MM.1S (cell line): ENCODE measurements at regions not wholly inside any gene's neighbourhood (a gene's known extent, or its start where the extent isn't known, plus 50 kb on each side); places are given as distances from the start of the nearest gene placed in this dataset.

ENCODE experiments used
- DNase-seq: peaks from one replicate; pipeline ENCODE4 v3.0.0-alpha.2; 2015
- H2AFZ ChIP-seq: fragments of 300-600 bp; sonication (generic); 2 replicates; pipeline ENCODE4 v1.6.0; 2016; ENCODE audit warnings: antibody characterized with exemption, low read length
- H3F3A ChIP-seq: fragments of 300-600 bp; sonication (generic); 2 replicates; pipeline ENCODE4 v1.6.1; 2016; ENCODE audit warnings: mild to moderate bottlenecking, antibody characterized with exemption, low read length, moderate library complexity, mixed read lengths; ENCODE audit not compliant: insufficient read depth
- H3K27ac ChIP-seq: fragments of 300-600 bp; sonication (generic); 2 replicates; pipeline ENCODE4 v1.5.1; 2016; ENCODE audit warnings: mild to moderate bottlenecking, low read length
- H3K27me3 ChIP-seq: fragments of 300-600 bp; sonication (generic); replicated peaks from 2 replicates; pipeline ENCODE4 v1.6.0; 2016; ENCODE audit warnings: low read length; ENCODE audit not compliant: insufficient read depth
- H3K36me3 ChIP-seq: fragments of 300-600 bp; sonication (generic); replicated peaks from 2 replicates; pipeline ENCODE4 v1.6.1; 2016; ENCODE audit warnings: mild to moderate bottlenecking, low read length, mixed read lengths; ENCODE audit not compliant: insufficient read depth
- H3K4me1 ChIP-seq: fragments of 300-600 bp; sonication (generic); 2 replicates; pipeline ENCODE4 v1.6.1; 2016; ENCODE audit warnings: low read length, mixed read lengths
- H3K4me2 ChIP-seq: fragments of 300-600 bp; sonication (generic); 2 replicates; pipeline ENCODE4 v1.6.0; 2016; ENCODE audit warnings: low read depth, low read length
- H3K4me3 ChIP-seq: fragments of 300-600 bp; sonication (generic); 2 replicates; pipeline ENCODE4 v1.5.1; 2016; ENCODE audit warnings: low read length, mixed read lengths
- H3K79me2 ChIP-seq: fragments of 300-600 bp; sonication (generic); 2 replicates; pipeline ENCODE4 v1.6.1; 2016; ENCODE audit warnings: mixed run types, low read length, mixed read lengths
- H3K9ac ChIP-seq: fragments of 300-600 bp; sonication (generic); 2 replicates; pipeline ENCODE4 v1.6.1; 2016; ENCODE audit warnings: low read length, mixed read lengths
- H3K9me2 ChIP-seq: fragments of 300-600 bp; sonication (generic); replicated peaks from 2 replicates; pipeline ENCODE4 v1.6.1; 2016; ENCODE audit warnings: mild to moderate bottlenecking, low read length, mixed read lengths; ENCODE audit not compliant: insufficient read depth
- H3K9me3 ChIP-seq: fragments of 300-600 bp; sonication (generic); replicated peaks from 2 replicates; pipeline ENCODE4 v1.6.1; 2016; ENCODE audit warnings: mild to moderate bottlenecking, low read length, mixed read lengths; ENCODE audit not compliant: insufficient read depth
- H4K20me1 ChIP-seq: fragments of 300-600 bp; sonication (generic); 2 replicates; pipeline ENCODE4 v1.6.1; 2016; ENCODE audit warnings: mild to moderate bottlenecking, low read length, moderate library complexity, mixed read lengths; ENCODE audit not compliant: insufficient read depth
- CTCF ChIP-seq: fragments of 300-600 bp; sonication (generic); IDR thresholded peaks from 2 replicates; pipeline ENCODE4 v1.5.1; 2016; ENCODE audit warnings: antibody characterized with exemption, low read length, mixed read lengths
- EZH2 ChIP-seq: fragments of 300-600 bp; sonication (generic); optimal IDR thresholded peaks from 2 replicates; pipeline ENCODE3; 2017; ENCODE audit warnings: low read depth, mild to moderate bottlenecking, antibody characterized with exemption, low read length, mixed read lengths
- EZH2phosphoT487 ChIP-seq: fragments of 300-600 bp; sonication (generic); IDR thresholded peaks from 2 replicates; pipeline ENCODE4 v1.6.1; 2018; ENCODE audit warnings: antibody characterized with exemption, low read length

- no peaks in the 10 kb centered on the region for H3F3A ChIP-seq
- no peaks in the 10 kb centered on the region for H4K20me1 ChIP-seq
- TF ChIP-seq CTCF, result no peak
- no peak for TF ChIP-seq EZH2
- no peak for TF ChIP-seq EZH2phosphoT487
- H3K4me2 ChIP-seq, result no peak overlapping the region
- no peak for DNase-seq
- H3K9ac ChIP-seq, result no peak overlapping the region
- H3K27ac ChIP-seq, result no peak overlapping the region
- no peaks in the 10 kb centered on the region for H3K79me2 ChIP-seq
- no peaks in the 10 kb centered on the region for H3K36me3 ChIP-seq
- peaks cover 7% of the 10 kb centered on the region for H3K4me1 ChIP-seq
- H2AFZ ChIP-seq, result no peak overlapping the region
- no peaks in the 10 kb centered on the region for H3K9me2 ChIP-seq
- H3K9me3 ChIP-seq, result no peaks in the 10 kb centered on the region
- H3K27me3 ChIP-seq, result no peaks in the 10 kb centered on the region
- no peak overlapping the region for H3K4me3 ChIP-seq
Observed at GRCh38 chr5:164357395-164358033, 852.1 kb downstream of the MAT2B start.

- H3K9me2 ChIP-seq, result no peaks in the 10 kb centered on the region
- H4K20me1 ChIP-seq, result no peaks in the 10 kb centered on the region
- H3K9me3 ChIP-seq, result no peaks in the 10 kb centered on the region
- H3K4me1 ChIP-seq, result peaks cover 11% of the 10 kb centered on the region
- H3K27me3 ChIP-seq, result no peaks in the 10 kb centered on the region
- no peaks in the 10 kb centered on the region for H3K36me3 ChIP-seq
- TF ChIP-seq CTCF (no peak), EZH2 (no peak), EZH2phosphoT487 (no peak)
- peak; percentile 10 for DNase-seq
- no peaks in the 10 kb centered on the region for H3F3A ChIP-seq
- H2AFZ ChIP-seq, result 0 out of 2 replicates have a peak overlapping the region, but pooled peaks have one; percentile 0
- no peaks in the 10 kb centered on the region for H3K79me2 ChIP-seq
- no peak overlapping the region for H3K9ac ChIP-seq
- no peak overlapping the region for H3K4me2 ChIP-seq
- no peak overlapping the region for H3K27ac ChIP-seq
- H3K4me3 ChIP-seq, result no peak overlapping the region
Observed at GRCh38 chr5:164358531-164359259, 853.3 kb downstream of the MAT2B start.

- TF ChIP-seq EZH2 (no peak), CTCF (no peak), EZH2phosphoT487 (no peak)
- H3K9me3 ChIP-seq, result no peaks in the 10 kb centered on the region
- no peak overlapping the region for H3K4me2 ChIP-seq
- no peak overlapping the region for H3K27ac ChIP-seq
- H2AFZ ChIP-seq, result 0 out of 2 replicates have a peak overlapping the region, but pooled peaks have one; percentile 0
- no peaks in the 10 kb centered on the region for H3K36me3 ChIP-seq
- H4K20me1 ChIP-seq, result no peaks in the 10 kb centered on the region
- DNase-seq, result no peak
- no peak overlapping the region for H3K9ac ChIP-seq
- H3K27me3 ChIP-seq, result no peaks in the 10 kb centered on the region
- no peak overlapping the region for H3K4me3 ChIP-seq
- no peaks in the 10 kb centered on the region for H3K79me2 ChIP-seq
- H3K9me2 ChIP-seq, result no peaks in the 10 kb centered on the region
- H3F3A ChIP-seq, result peaks cover 6% of the 10 kb centered on the region; the same call in 1 of the 2 replicates
- H3K4me1 ChIP-seq, result peaks cover 15% of the 10 kb centered on the region
Observed at GRCh38 chr5:164359260-164360255, 854.1 kb downstream of the MAT2B start.
